ENCODE measurements at regions not wholly inside any gene's neighbourhood (a gene's known extent, or its start where the extent isn't known, plus 50 kb on each side); places are given as distances from the start of the nearest gene placed in this dataset.
"Not testable (repeated sequence)": the region's sequence is repeated elsewhere in the genome, so short reads cannot be mapped to it uniquely, and the experiment has no call there.

DNA sequence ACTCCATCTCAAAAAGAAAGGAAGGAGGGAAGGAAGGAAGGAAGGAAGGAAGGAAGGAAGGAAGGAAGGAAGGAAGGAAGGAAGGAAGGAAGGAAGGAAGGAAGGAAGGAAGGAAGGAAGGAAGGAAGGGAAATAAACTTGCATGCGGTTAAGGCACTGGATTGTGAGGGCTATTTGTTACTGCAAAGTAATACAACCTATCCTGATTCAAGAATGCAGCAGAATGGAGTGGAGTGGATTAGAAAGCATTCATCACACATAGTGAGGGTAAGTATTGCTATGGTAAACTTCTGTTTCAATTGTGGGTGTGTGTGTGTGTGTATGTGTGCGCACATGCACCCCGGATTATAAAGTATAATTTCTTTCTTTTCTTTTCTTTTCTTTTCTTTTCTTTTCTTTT lies 344.8 kb upstream of the C16orf82 start:
- DNase-seq (ENCODE audit: low read depth): not testable (repeated sequence)

- DNase-seq (ENCODE audit: low read depth): no peak
Observed at GRCh38 chr16:26724189-26724588, 342.5 kb upstream of the C16orf82 start.

- DNase-seq (ENCODE audit: low read depth): no peak
Observed at GRCh38 chr16:26727848-26728247, 338.9 kb upstream of the C16orf82 start.

DNA sequence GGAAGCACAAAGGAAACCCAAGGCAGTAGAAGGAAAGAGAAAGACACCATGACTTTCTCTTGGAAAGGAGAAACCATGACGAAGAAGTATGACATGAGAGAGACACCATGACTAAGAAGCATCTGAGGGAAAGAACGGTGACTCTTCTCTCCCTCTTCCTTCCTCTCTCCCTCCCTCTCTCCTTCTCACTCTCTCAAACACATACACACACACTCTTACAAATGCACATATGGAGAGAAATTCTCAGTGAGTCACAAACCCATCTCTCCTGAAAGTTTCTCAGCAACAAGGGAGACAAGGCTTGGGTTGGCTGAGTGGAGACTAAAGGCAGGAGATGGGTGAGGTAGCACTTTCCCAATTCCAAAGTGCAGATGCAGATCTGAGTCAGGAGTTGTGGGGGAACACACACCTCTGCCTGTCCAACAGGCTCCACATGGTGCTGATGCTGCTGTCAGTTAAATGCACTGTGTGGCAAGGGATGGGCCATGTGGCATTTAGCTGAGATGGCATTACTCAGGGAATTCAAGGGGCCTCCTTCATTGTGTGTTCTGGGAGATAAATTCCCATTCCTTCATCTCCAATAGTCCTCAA lies 336.7 kb upstream of the C16orf82 start:
- no peak for DNase-seq (ENCODE audit: low read depth)

DNA sequence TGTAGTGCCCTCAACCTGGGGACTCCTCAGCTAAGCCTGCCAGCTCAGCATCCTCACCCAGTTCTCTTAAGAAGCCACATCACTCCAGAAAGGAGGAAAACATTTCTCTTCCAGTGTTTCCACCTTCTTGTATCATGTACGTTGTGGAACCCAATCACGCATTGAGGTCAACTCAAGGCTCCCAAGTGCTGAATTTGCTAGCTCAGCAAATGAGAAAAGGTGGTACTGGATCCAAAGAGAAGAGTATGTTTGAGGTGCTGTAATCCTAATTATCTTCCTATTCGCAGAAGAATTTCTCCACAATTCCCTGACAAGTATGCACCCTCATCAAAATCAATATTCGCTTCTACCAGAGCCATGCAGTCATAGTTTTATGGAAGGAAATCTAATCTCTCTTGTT lies 335.0 kb upstream of the C16orf82 start:
- no peak for DNase-seq (ENCODE audit: low read depth)

DNA sequence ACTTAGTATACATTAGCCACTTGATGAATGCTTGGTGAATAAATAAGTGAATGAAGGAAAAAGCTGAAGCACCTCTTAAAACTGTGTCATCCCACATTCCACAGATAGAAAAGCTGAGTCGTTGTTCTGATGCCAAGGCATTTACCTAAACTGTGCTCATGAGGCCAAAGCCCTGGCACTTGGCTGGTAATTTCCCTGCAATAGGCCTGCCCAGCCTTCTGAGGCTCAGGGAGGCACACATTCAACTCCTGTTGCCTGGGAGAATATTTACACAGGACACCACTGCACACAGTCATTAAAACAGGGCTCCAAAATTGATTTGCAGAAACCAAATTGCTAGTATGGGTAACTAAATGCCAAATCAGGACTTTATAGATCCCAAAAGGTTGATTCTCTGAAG lies 333.0 kb upstream of the C16orf82 start:
- no peak for DNase-seq (ENCODE audit: low read depth)

DNA sequence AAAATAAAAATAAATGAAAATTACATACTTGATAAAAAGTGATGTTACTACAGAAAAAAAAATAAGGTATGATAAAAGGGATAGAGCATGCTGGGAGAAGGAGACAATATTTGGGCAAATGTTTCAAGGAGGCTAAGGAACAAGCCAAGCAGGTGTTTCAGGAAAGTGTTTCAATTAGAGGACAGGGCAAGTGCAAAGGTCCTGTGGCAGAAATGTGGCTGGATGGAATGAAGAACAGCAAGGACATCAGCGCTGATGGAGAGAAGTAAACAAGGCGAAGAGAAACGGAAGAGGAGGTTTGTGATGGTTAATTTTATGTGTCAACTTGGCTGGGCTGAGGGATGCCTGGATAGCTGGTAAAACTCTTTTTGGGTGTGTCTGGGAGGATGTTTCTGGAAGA lies 331.2 kb upstream of the C16orf82 start:
- no peak for DNase-seq (ENCODE audit: low read depth)

GRCh38 chr16:26736084-26736483 lies 330.6 kb upstream of the C16orf82 start:
- no peak for DNase-seq (ENCODE audit: low read depth)

- DNase-seq (ENCODE audit: low read depth): no peak
Observed at GRCh38 chr16:26740771-26741170, 326.0 kb upstream of the C16orf82 start.

- DNase-seq (ENCODE audit: low read depth): no peak
Observed at GRCh38 chr16:26742040-26742439, 324.7 kb upstream of the C16orf82 start.

DNA sequence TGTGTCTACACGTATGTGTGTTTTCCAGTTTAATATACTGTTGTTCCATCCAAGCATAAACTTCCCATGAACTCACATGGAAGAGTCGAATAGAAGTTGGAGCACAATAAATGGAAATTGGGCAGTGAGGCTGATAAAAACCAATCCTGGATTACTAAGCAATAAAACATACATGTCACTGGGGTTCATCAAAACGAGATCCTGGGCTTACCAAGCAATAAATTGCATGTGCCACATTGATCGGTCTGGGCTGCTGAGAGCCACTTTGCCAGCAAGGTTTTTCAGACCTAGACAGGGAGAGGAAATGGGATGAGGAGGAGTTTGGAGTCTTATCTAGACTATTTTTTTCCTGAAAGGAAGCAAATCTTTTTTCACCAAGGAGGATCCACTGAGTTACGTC lies 322.3 kb upstream of the C16orf82 start:
- DNase-seq (ENCODE audit: low read depth): no peak

DNA sequence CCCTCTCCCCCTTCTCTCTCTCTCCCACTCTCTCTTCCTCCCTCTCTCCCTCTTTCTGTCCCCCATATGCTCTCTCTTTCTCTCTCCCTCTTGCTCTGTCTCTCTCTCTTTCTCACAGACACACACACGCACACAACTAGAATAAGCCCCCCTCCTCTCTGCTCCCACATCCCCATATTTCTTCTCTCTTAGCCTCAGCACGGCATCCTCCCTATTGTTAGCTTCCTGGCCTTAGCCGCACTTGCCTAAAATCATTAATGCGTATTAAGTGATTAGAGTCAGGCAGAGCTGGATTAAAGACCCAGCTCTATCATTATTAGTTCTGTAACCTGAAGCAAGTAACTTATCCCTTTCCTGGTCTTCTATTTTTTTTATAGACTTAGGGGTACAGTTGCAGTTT lies 319.0 kb upstream of the C16orf82 start:
- no peak for DNase-seq (ENCODE audit: low read depth)

GRCh38 chr16:26749072-26749471 lies 317.7 kb upstream of the C16orf82 start:
- DNase-seq (ENCODE audit: low read depth): no peak

DNA sequence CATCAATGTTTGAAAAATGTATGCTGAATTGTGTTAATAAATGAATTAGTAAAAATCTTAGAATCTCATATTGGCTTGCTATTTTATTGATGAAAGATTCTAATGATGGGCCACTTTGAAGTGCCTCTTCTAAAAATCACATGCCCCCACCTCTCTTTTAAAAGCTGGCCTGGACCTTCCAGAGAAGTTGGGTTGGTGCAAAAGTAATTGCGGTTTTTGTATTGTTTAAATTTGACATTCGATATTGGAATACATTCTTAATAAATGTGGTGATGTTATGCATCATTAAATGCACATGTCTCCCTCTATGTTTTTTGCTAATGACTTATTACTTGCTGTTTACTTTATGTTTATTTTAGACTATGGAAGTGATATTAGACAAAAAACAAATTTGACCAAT lies 314.6 kb upstream of the C16orf82 start:
- DNase-seq (ENCODE audit: low read depth): no peak

DNA sequence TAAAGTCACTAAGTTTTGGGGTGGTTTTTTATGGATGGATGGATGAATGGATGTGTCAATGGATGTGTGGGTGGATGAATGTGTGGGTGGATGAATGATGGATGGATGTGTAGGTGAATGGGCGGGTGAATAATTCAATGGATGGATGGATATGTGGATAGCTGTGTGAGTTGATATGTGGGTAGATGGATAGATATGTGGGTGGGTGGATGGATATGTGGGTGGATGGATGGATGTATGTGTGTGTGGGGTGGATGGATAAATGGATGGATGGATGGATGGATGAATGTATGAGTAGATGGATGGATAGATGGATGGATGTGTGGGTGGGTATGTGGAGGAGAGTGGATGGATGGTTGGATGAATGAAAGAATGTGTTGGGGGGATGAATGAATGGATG lies 310.1 kb upstream of the C16orf82 start:
- DNase-seq (ENCODE audit: low read depth): no peak

GRCh38 chr16:26762594-26762993 lies 304.1 kb upstream of the C16orf82 start:
- no peak for DNase-seq (ENCODE audit: low read depth)

DNA sequence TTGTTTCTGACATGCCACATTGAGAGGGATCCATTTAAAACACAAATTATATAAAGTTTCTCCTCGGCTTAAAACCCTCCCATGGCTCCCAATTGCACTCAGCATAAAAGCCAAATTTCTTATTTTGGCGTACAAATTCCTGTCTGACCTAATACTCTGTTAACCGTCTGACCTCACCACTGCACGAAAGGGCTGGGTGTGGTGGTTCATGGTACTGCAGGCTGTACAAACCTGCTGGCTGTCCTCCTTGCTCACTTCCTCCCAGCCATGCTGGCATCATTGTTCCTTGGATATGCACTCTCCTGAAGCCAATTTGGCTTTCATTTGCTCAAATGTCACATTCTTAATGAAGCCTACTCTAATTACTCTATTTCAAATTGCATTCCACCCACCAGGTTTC lies 301.6 kb upstream of the C16orf82 start:
- no peak for DNase-seq (ENCODE audit: low read depth)

- no peak for DNase-seq (ENCODE audit: low read depth)
Observed at GRCh38 chr16:26768385-26769010, 298.2 kb upstream of the C16orf82 start.

DNA sequence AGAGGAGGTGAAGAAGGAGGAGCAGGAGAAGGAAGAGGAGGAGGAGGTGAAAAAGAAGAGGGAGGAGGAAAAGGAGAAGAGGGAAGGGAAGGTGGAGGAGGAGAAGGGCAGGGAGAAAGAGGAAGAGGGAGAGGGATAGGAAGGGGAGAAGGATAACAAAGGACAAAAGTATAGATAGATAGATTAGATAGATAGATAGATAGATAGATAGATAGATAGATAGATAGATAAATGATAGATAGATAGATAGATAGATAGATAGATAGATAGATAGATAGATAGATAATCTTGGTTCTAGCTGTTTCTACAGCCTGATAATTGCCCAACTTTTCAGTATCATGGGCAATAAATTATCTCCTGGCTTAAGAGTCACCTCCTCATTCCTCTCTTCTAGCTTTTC lies 296.2 kb upstream of the C16orf82 start:
- no peak for DNase-seq (ENCODE audit: low read depth)

DNA sequence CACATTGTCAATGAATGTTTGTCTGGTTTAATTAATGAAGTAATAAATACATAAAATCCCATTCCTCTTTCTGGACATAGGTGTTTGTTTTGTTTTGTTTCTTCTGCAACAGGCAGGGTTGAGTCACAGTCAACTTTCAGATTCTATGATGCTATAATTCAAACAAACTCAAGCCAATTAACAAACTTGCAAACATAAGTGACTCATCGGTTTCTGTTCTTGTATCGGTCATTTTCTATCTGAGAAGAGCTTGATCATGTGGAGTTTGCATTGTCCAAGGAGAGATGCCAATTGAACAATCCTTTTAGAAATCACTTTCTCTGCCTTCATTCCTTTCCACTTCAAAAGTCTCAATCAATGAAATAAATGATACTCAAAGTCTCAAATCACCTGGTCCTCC lies 294.2 kb upstream of the C16orf82 start:
- no peak for DNase-seq (ENCODE audit: low read depth)

- no peak for DNase-seq (ENCODE audit: low read depth)
Observed at GRCh38 chr16:26777821-26778220, 288.9 kb upstream of the C16orf82 start.

DNA sequence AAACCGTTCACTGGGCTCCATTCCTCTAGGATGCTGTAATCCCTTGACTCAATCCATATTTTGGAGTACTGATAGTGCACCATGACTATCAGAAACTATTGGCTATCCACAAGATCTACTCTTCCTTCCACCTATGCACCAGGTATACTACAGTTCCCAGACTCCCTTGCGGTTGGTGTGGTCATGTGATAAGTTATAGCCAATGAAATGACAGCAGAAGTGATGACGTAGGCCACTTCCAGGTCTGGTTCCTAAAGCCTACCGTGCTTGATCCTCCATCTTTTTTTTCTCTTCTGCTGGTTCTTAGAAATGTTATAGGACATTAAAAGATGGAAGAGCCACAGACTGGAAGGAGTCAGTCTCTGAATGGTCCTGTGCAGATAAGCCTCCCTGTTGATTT lies 278.8 kb upstream of the C16orf82 start:
- DNase-seq (ENCODE audit: low read depth): no peak

DNA sequence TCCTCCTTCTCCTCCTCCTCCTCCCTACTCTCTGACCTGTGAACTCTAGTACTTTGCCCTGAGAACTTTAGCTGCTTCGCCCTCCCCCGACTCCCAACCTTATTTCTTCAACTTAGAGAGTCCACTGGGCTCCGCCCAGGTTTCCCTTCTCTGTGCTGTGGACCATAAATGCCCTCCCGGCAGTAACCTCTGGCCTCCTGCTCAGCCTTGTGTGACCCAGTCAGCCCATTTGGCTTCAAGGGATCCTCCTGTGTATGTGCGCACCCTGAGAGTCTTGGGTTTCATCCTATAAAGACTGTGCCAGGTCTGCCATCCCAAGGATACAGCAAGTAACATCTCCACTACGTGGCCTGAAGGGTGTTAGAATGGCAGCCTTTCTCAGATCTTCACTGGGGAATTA lies 275.6 kb upstream of the C16orf82 start:
- DNase-seq (ENCODE audit: low read depth): no peak

GRCh38 chr16:26795184-26795583 lies 271.5 kb upstream of the C16orf82 start:
- DNase-seq (ENCODE audit: low read depth): no peak
